HG03103 (cell line): ENCODE measurements at regions not wholly inside any gene's neighbourhood (a gene's known extent, or its start where the extent isn't known, plus 50 kb on each side); places are given as distances from the start of the nearest gene placed in this dataset.
"Not testable (repeated sequence)": the region's sequence is repeated elsewhere in the genome, so short reads cannot be mapped to it uniquely, and the experiment has no call there.

Source experiments
- ATAC-seq: cut with Tn5 transposase; IDR thresholded peaks from one replicate; pipeline ENCODE4 v1.9.1; 2021; ENCODE audit warnings: low read depth; ENCODE audit not compliant: unreplicated experiment

- ATAC-seq = not testable (repeated sequence)
Measured at GRCh38 chr9:108393481-108394001, 462.2 kb downstream of the ACTL7B start.

DNA sequence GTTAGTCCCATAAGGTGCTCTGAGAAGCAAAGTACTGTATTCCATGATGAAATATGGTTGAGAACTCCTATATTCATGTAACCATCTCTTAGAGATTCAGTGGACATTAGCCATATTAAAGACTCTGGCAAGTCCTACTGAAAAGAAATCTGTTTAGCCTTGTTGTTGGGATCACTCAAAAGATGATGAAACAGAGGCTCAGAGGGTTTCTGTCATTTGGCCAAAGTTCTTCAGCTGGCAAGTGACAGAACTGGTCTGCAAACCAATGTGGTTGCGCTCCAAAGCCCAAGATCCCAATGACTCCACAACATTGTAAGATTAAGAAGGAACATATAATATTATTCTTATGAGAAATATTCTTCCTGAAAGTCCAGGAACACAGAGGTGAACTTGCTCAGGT, 462.9 kb downstream of the ACTL7B start:
- no peak for ATAC-seq

DNA sequence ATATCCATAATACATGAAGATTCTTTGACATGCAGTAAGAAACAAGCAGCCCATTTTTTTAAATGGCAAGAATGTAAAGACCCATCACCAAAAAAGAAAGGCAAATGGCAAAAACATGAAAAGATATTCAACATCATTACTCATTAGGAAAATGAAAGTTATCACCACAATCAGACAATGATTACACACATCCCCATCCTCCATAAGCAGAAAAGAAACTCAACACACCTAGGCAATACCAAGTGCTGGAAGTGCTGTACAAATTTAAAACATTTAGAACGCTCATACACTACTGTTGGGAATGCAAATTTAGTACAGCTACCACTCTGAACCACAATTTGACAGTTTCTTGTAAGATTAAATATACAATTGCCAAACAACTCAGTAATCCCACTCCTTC, 466.7 kb downstream of the ACTL7B start:
- ATAC-seq = no peak

- no peak for ATAC-seq
Measured at GRCh38 chr9:108386859-108387384, 468.9 kb downstream of the ACTL7B start.

DNA sequence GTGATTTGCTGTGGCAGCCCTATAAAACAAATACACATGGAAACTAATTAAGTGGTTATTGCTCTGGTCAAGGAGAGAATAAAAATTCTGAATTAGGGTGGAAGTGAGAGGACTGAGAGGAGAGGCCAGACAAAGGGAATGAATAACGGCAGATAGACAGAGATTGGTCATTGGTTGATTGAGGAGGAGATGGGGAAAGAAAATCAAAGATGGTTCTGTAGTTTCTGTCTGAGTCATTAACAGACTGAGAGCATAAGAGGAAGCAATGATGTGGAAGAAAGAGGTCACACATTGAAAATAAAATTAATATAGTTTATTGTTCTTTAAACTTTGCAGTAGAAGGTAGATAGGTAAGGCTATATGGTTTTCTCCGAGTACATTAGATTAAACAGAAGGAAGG, 469.8 kb downstream of the ACTL7B start:
- no peak for ATAC-seq

DNA sequence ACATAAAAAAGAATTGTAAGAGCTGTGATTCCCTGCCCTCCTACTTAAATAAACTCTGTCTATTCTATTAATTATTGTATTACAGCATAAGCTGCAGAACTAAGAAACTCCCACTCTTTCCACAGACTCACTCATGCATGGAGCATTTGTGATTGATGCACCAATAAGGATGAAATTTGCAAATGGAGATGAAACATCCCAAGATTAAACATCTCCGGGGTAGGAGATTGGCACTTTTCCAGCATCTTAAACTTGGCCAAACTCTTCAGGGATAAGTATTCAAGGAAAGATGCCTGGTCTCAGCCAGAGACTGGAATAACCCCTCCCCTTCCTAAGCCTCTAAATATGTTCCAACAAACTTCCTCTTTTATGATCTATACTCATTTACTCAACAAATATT, 472.0 kb downstream of the ACTL7B start:
- no peak for ATAC-seq

GRCh38 chr9:108382310-108382709, 473.5 kb downstream of the ACTL7B start:
- ATAC-seq = no peak

DNA sequence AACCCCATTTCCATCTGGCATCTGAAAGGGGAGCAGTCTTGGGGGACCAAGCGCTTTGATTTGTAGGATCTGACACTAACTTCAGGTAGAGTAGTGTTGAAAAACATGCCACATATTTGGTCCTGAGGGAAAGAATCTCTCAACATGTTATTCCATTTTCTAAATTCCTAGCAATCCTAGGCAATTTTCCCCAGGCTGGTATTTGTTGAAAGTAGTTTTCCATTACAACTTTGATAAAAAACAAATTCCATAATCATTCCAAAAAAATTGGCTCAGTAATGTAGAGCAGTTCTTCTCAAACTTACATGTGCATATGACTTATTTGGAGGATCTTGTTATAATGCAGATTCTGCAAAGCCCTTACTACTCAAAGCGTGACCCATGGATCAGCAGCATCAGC, 477.9 kb downstream of the ACTL7B start:
- no peak for ATAC-seq

- no peak for ATAC-seq
Measured at GRCh38 chr9:108377382-108377781, 478.4 kb downstream of the ACTL7B start.

GRCh38 chr9:108376140-108376539, 479.6 kb downstream of the ACTL7B start:
- no peak for ATAC-seq

- ATAC-seq = no peak
Measured at GRCh38 chr9:108374626-108375025, 481.2 kb downstream of the ACTL7B start.

GRCh38 chr9:108367188-108367587, 488.6 kb downstream of the ACTL7B start:
- ATAC-seq = no peak

DNA sequence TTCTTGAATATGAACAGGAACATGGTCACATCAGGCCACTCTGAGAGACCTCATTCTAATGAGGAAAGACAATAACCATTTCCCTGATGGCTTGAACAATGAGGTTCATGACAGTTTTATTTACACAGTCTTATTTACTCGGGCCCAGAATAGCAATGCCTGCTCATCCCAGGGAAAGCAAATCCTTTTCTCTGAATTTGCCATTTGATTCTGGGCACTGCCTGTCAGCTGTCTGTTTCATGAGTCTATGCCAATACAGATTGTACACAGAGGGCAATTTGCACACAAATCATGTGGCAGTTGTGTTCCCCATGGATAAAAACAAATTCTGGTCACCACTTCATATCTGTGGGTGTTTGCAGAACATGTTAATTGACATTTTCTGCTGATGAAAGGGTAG, 492.5 kb downstream of the ACTL7B start:
- no peak for ATAC-seq

DNA sequence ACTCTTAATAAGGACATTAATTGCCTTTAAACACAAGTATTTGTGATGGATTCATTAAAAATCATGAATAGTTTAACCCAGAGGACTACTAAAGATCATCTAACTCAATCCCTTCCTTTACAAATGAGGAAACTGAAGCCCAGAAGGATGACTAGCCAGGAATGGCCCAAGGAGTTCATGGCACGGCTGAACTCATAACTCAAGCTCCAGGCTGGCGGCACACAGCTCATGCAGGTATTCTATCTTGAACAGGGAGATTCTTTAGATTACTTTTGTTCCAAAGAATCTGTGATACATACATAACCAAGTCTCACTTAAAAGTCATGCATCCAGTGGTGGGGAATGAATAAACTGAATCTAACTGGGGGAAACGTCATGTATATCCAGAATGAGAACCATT, 495.5 kb downstream of the ACTL7B start:
- no peak for ATAC-seq

DNA sequence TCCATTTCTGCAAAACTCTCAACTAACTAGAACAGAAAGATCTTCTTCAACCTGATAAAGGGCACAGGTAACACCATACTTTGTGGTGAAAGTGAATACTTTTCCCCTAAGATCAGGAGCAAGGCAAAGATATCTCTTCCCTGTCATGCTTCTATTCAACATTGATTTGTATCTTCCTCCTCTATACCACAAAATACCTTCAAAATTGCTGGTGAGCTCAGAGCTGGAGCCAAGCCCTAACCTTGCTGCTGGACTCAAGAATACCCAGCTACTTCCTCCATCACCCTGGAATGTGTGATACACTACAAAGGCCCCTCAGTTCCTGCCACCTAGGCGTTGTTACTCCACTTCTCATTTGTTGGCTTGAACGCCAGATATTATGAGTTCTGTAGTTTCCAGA, 499.0 kb downstream of the ACTL7B start:
- ATAC-seq = no peak

DNA sequence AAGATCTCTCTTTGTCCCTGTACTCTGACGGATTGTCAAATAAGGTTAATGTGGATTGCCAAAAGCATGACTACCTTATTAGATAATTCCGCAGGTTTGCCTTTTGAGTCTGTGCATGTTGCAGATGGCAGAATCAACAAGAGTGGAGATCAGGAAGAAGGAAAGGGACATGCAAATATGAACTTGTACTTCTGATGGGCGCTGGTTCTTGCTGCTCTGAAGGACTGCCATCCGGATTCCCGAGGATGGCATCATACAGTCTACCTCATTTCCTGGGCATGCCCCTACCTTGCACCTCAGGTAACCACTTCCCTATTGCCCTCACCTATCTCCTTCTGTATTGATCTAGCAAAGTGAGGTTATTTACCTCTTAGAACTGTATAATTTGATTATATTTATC, 504.2 kb downstream of the ACTL7B start:
- no peak for ATAC-seq

DNA sequence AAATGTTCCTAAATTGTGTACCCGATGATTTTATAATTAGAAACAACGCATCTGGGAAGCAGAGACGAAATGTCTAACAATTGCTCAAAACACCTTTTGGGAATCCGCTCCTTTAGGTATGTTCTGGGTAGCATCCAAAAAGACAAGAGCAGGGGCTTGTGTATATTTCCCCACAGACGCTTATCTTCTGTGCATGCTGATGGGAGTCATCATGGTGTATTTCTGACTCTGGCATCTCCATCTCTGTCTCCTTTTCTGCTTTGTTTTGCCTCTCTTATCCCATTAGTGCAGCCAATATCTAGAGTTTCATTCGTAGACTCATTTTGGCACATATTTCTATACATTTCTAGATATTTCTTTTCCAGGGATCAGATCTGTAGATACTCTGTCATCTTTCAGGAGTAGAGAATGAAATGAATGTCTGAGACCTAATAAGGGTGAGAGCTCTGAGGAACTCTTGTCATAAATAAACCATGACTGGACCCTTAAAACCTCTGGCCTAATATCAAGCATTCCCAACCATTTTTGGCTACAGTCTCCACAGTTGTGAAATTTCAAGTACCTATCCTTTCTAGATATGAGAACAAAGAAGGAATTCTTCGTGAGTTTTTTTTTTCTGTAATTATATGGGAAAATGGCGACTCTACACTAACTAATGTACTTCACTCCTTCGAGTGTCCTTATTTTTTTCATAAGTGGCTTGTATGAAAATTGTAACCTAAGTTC, 508.2 kb downstream of the ACTL7B start:
- ATAC-seq = no peak

DNA sequence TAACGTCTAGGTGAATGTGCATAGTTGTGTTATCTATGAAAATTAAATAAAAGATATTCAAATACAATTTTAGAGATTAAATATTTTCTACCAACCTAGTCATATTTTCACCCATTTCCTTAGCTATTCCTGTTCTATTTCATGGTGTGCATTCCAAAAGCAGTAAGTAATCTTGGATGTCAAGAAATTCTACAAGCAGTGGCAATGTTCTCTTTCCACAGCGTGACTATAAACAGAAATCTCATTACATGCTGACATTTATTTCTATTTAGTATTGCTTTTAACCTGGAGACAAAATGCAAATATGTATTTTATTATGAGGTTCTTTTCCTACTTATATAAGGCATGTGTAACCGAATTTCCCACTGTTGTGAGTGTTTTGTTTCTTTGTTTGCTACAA, 510.0 kb downstream of the ACTL7B start:
- ATAC-seq = no peak

- ATAC-seq = no peak
Measured at GRCh38 chr9:108339251-108339650, 516.5 kb downstream of the ACTL7B start.

DNA sequence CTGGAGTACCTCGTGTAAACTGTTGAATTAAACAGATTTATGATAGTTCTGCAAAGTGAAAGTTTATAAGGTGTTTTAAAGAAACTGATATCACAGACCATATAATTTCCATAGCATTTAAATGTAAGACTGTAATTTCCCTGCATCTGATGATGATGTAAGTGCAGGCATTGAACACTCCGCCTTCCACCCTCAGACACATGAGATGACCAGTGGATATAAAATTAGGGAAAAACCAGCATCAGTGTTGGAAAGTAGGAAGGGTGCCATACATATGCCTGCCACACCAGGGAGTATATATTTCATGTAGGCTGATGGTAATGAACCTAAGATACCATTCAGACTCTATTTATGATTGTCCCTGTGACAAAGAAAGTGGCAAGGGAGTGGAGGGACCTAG, 519.2 kb downstream of the ACTL7B start:
- ATAC-seq = no peak

DNA sequence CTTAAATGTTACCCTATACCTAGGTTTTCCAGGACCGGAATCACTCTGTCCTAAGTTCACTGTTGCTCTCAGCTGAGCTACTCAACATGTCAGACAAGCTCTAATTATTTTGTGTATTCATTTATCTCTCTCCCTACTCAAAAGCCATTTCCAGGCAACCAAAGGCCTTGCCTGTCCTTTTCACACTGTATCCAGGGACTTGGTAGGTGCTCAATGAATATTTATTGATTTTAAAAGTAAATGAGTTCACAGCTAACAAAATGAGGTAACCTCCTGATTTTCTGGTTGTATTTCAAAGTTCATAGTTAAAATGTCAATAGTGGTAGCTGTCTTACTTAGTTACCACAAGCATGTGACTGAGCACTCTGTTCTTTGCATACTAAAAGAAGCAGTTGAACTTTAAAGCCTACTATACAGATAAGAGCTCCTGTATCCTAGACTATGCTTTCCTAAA, 522.2 kb downstream of the ACTL7B start:
- ATAC-seq = no peak

DNA sequence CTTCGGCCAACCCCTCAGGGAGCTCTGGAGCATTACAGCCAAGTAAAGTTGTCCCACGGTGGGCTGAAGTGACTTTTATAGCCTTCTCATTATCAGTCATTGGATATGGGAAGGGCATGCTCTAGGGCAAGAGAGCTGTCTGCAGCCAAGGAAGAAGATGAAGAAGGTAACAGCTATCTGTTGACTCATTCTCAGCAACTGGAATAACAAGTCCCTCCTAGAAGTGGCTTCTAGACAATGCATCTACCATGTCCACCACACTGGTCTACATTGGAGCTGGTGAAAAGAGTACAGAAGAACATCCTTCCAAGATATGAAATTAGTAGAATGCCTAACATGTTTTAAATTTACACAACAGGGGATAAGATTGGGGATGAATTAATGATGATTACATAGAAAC, 524.2 kb downstream of the ACTL7B start:
- no peak for ATAC-seq
